ENCODE measurements at regions not wholly inside any gene's neighbourhood (a gene's known extent, or its start where the extent isn't known, plus 50 kb on each side); places are given as distances from the start of the nearest gene placed in this dataset.

DNA sequence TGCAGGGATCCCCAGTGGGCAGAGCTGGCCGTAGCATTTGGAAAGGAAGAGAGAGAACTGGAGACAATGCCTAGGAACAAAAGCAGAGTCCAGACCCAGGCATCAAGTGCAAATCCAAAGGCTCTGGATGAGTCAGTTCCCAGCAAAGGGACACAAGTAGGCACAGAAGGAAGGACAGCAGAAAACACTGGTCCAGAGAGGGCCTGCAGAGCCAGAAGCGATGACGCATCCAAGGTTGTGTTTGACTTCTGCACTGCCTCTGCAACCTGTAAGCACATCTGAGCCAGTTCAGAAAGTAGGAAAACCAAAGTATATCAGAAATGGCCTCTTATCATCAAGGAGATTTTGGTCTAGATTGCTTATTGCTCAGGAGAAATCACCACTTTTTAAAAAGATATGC is 604.5 kb downstream of the FGF9 start (continued):
- TF ChIP-seq CHD7 (IDR thresholded peaks at IDR 0.05; ENCODE audit: insufficient replicate concordance, low read length) (no peak), SP2 (IDR thresholded peaks at IDR 0.05; ENCODE audit: low read length) (no peak), PHF8 (conservative IDR thresholded peaks at IDR 0.05; ENCODE audit: low read depth, low read length) (no peak), SRF (IDR thresholded peaks at IDR 0.05; ENCODE audit: low read depth, low read length) (no peak), TAF7 (optimal IDR thresholded peaks at IDR 0.05; ENCODE audit: borderline replicate concordance, low read depth, low read length) (no peak), POLR2A (IDR thresholded peaks at IDR 0.05; ENCODE audit: control extremely low read depth in 1 of 2, low read depth in 2 of 2, low read length in 2 of 2) (no peak), CTBP2 (IDR thresholded peaks at IDR 0.05; ENCODE audit: borderline replicate concordance, insufficient read depth, insufficient read length, low read length) (no peak), GABPA (IDR thresholded peaks at IDR 0.05; ENCODE audit: borderline replicate concordance, insufficient read depth, low read length) (no peak), SIN3A (conservative IDR thresholded peaks at IDR 0.05 in 1 of 2, IDR thresholded peaks at IDR 0.05 in 1 of 2; ENCODE audit: low read depth in 1 of 2, low read length in 2 of 2) (no peak), BCL11A (IDR thresholded peaks at IDR 0.05; ENCODE audit: low read depth in 2 of 2, low read length in 2 of 2) (no peak)
- TF ChIP-seq, protein P1, sequence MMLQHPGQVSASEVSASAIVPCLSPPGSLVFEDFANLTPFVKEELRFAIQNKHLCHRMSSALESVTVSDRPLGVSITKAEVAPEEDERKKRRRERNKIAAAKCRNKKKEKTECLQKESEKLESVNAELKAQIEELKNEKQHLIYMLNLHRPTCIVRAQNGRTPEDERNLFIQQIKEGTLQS (IDR thresholded peaks at IDR 0.05; ENCODE audit: insufficient read depth, low read depth, low read length) = no peak
